H1 (cell line): ENCODE measurements at regions not wholly inside any gene's neighbourhood (a gene's known extent, or its start where the extent isn't known, plus 50 kb on each side); places are given as distances from the start of the nearest gene placed in this dataset.

ENCODE experiments used
- HDAC2 ChIP-seq, 2 experiments: fragments of 300-600 bp in 1 of 2; sonication (generic) in 1 of 2; IDR thresholded peaks; 2 replicates each; pipeline ENCODE4 v1.6.1; 2011 to 2012; ENCODE audit warnings: low read depth in 2 of 2, low read length in 2 of 2, mild to moderate bottlenecking in 2 of 2, moderate library complexity in 2 of 2, borderline replicate concordance in 1 of 2, inconsistent platforms in 1 of 2
- PHF8 ChIP-seq: fragments of 200-600 bp; sonication (generic); conservative IDR thresholded peaks from 2 replicates; pipeline ENCODE4 v1.7.1; 2012; ENCODE audit warnings: low read depth, mild to moderate bottlenecking, inconsistent platforms, low read length, moderate library complexity
- RNF2 ChIP-seq: fragments of 200-900, 300-1000 bp; sonication (generic); IDR thresholded peaks from 2 replicates; pipeline ENCODE4 v1.7.1; 2016; ENCODE audit warnings: borderline replicate concordance, low read depth, mild to moderate bottlenecking, antibody characterized with exemption, low read length; ENCODE audit not compliant: poor library complexity, severe bottlenecking; ENCODE audit errors: missing control alignments
- RXRA ChIP-seq: IDR thresholded peaks from 2 replicates; pipeline ENCODE4 v1.6.1; 2011; ENCODE audit warnings: low read depth, mild to moderate bottlenecking, low read length, moderate library complexity; ENCODE audit not compliant: insufficient read depth
- TAF1 ChIP-seq: IDR thresholded peaks from 2 replicates; pipeline ENCODE4 v1.6.1; 2011; ENCODE audit warnings: mild to moderate bottlenecking, low read depth, low read length
- TCF12 ChIP-seq: IDR thresholded peaks from 2 replicates; pipeline ENCODE4 v1.6.1; 2011; ENCODE audit warnings: low read depth, mild to moderate bottlenecking, low read length
- TF ChIP-seq, protein P1 (sequence below), 3 experiments: IDR thresholded peaks; 1 replicate in 2 of 3; 2 replicates in 1 of 3; pipeline versions ENCODE4 v1.5.1 to v1.6.1; 2011; ENCODE audit warnings: low read length in 3 of 3, mild to moderate bottlenecking in 3 of 3, inconsistent platforms in 2 of 3, low read depth in 1 of 3, moderate library complexity in 1 of 3; ENCODE audit not compliant: insufficient read depth in 1 of 3; ENCODE audit errors: control extremely low read depth in 1 of 3
- TF ChIP-seq, protein P2 (sequence below): IDR thresholded peaks from 2 replicates; pipeline ENCODE4 v1.6.1; 2012; ENCODE audit warnings: low read length, inconsistent platforms

- TF ChIP-seq TAF1, result no peak
- no peak for TF ChIP-seq RXRA
- TF ChIP-seq HDAC2 (IDR thresholded peaks at IDR 0.05; ENCODE audit: borderline replicate concordance in 1 of 2, low read depth in 2 of 2, low read length in 2 of 2), result no peak
- no peak for TF ChIP-seq PHF8
- TF ChIP-seq RNF2, result no peak
- TF ChIP-seq, protein P1, sequence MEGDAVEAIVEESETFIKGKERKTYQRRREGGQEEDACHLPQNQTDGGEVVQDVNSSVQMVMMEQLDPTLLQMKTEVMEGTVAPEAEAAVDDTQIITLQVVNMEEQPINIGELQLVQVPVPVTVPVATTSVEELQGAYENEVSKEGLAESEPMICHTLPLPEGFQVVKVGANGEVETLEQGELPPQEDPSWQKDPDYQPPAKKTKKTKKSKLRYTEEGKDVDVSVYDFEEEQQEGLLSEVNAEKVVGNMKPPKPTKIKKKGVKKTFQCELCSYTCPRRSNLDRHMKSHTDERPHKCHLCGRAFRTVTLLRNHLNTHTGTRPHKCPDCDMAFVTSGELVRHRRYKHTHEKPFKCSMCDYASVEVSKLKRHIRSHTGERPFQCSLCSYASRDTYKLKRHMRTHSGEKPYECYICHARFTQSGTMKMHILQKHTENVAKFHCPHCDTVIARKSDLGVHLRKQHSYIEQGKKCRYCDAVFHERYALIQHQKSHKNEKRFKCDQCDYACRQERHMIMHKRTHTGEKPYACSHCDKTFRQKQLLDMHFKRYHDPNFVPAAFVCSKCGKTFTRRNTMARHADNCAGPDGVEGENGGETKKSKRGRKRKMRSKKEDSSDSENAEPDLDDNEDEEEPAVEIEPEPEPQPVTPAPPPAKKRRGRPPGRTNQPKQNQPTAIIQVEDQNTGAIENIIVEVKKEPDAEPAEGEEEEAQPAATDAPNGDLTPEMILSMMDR (IDR thresholded peaks at IDR 0.05; ENCODE audit: control extremely low read depth in 1 of 3, insufficient read depth in 1 of 3, low read depth in 1 of 3, low read length in 3 of 3), result no peak
- TF ChIP-seq TCF12, result no peak
- TF ChIP-seq, protein P2, sequence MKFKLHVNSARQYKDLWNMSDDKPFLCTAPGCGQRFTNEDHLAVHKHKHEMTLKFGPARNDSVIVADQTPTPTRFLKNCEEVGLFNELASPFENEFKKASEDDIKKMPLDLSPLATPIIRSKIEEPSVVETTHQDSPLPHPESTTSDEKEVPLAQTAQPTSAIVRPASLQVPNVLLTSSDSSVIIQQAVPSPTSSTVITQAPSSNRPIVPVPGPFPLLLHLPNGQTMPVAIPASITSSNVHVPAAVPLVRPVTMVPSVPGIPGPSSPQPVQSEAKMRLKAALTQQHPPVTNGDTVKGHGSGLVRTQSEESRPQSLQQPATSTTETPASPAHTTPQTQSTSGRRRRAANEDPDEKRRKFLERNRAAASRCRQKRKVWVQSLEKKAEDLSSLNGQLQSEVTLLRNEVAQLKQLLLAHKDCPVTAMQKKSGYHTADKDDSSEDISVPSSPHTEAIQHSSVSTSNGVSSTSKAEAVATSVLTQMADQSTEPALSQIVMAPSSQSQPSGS, result no peak
Observed at GRCh38 chr2:181300600-181301291, 156.4 kb upstream of the ITGA4 start.
